ENCODE measurements at regions not wholly inside any gene's neighbourhood (a gene's known extent, or its start where the extent isn't known, plus 50 kb on each side); places are given as distances from the start of the nearest gene placed in this dataset.

DNA sequence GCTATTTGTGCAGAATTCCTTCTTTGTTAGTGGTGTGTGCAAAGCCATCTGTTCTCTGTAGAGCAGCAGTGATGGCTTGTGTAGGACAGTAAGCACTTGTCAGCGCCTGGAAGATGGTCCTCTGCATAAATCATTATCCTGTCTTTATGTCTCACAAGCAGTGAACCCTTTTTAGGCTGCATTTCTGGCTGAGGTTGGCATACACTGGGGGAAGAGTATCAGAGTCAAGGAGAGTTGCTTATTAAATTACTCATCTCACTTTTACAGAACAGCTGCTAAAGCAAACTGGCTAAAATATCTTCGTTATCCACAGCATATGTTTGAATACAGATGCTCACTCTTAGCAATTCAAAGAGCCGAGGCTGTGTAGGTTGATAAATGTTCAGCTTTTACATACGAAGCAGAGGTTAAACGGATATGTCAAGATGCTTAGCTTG, 54.6 kb upstream of the NCAM2 start:
- ATAC-seq: no peak
- 42 to 59% (median 51%) methylated on average over 5 of the region's 5 CpGs for WGBS, 4 donors

DNA sequence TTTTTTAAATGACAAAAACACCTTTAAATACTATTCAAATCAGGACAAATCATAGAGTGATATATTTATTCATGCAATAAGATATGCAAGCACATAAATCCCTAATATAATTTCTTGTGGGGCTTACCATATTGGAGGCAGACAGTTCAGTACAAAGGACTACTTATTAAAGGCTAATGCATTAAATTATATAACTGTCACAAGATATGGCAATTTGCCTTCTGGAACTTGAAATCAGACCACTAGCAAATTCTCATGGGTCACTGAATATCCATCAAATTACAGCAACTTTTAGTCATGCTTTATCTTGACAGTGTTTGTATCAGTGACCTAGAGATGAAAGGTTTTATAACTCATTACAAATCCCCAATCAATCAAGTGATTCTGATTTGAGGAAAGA, 54.1 kb upstream of the NCAM2 start:
- Histone ChIP-seq H3K9me3 (no peaks in the 10 kb centered on the region), H3K27ac (no peak overlapping the region), H3K27me3 (no peaks in the 10 kb centered on the region), H3K36me3 (no peaks in the 10 kb centered on the region), H3K4me1 (no peaks in the 10 kb centered on the region), H3K4me3 (no peak overlapping the region)
- TF ChIP-seq, protein P1, sequence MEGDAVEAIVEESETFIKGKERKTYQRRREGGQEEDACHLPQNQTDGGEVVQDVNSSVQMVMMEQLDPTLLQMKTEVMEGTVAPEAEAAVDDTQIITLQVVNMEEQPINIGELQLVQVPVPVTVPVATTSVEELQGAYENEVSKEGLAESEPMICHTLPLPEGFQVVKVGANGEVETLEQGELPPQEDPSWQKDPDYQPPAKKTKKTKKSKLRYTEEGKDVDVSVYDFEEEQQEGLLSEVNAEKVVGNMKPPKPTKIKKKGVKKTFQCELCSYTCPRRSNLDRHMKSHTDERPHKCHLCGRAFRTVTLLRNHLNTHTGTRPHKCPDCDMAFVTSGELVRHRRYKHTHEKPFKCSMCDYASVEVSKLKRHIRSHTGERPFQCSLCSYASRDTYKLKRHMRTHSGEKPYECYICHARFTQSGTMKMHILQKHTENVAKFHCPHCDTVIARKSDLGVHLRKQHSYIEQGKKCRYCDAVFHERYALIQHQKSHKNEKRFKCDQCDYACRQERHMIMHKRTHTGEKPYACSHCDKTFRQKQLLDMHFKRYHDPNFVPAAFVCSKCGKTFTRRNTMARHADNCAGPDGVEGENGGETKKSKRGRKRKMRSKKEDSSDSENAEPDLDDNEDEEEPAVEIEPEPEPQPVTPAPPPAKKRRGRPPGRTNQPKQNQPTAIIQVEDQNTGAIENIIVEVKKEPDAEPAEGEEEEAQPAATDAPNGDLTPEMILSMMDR (IDR thresholded peaks at IDR 0.05): no peak
- no peak for TF ChIP-seq POLR2A (IDR thresholded peaks at IDR 0.05)
- intact Hi-C loops (cut with DNase I): no loop called here
- ATAC-seq: no peak
- DNase-seq: no peak

More for the DNA sequence above, 54.6 kb upstream of the NCAM2 start:
- no peak overlapping the region for H3K4me3 ChIP-seq
- H3K4me1 ChIP-seq: no peaks in the 10 kb centered on the region
- H3K36me3 ChIP-seq: no peaks in the 10 kb centered on the region
- no peak overlapping the region for H3K27ac ChIP-seq
- intact Hi-C loops (cut with DNase I): no loop called here
- no peaks in the 10 kb centered on the region for H3K27me3 ChIP-seq
- no peak for TF ChIP-seq POLR2A (IDR thresholded peaks at IDR 0.05)
- TF ChIP-seq, protein P1 (IDR thresholded peaks at IDR 0.05): no peak
- H3K9me3 ChIP-seq: no peaks in the 10 kb centered on the region
- DNase-seq: no peak

DNA sequence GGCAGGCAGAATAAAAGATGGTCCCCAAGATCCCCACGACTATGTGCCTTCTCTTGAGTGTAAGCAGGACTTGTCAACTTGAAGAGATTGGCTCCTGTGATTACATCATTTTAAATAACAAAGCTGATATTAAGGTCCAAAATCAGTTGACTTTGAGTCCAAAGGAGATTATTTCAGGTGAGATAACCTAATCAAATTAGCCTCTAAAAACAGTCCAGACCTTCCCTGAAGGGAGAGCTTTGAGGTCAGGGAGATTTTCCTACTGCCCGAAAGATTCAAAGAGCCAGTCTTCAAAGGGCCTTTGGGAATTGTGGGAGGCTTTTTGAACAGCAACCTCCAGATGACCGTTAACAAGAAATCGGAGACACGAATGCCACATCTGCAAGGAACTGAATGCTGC, 51.5 kb upstream of the NCAM2 start:
- ATAC-seq (no peak), DNase-seq (no peak)
- Histone ChIP-seq H3K36me3 (no peaks in the 10 kb centered on the region), H3K4me1 (no peaks in the 10 kb centered on the region), H3K9me3 (no peaks in the 10 kb centered on the region), H3K27me3 (no peaks in the 10 kb centered on the region), H3K27ac (no peak overlapping the region), H3K4me3 (no peak overlapping the region)
- 55 to 63% (median 59%) methylated on average over 5 of the region's 5 CpGs for WGBS, 4 donors
- intact Hi-C loops (cut with DNase I): no loop called here
- TF ChIP-seq, protein P1 (IDR thresholded peaks at IDR 0.05): no peak
- TF ChIP-seq POLR2A (IDR thresholded peaks at IDR 0.05): no peak

Small RNAs in the stretch of these regions (microRNA-seq; reads per million reads assigned to microRNA genes)
- 0 reads per million in 4 donors for gene MIR548X

Data from heart left ventricle (tissue), 16 donors.